GM23248 (cell line): ENCODE measurements at regions not wholly inside any gene's neighbourhood (a gene's known extent, or its start where the extent isn't known, plus 50 kb on each side); places are given as distances from the start of the nearest gene placed in this dataset.

Source experiments
- EZH2 ChIP-seq: fragments of 200-600 bp; sonication (generic); IDR thresholded peaks from 2 replicates; pipeline ENCODE4 v1.6.1; 2018; ENCODE audit warnings: antibody characterized with exemption, mild to moderate bottlenecking; ENCODE audit not compliant: insufficient read depth, poor library complexity, severe bottlenecking
- EZH2phosphoT487 ChIP-seq: fragments of 200-600 bp; sonication (generic); IDR thresholded peaks from 2 replicates; pipeline ENCODE4 v1.6.1; 2018; ENCODE audit warnings: antibody characterized with exemption, moderate library complexity, mild to moderate bottlenecking, low read depth; ENCODE audit not compliant: insufficient read depth

- TF ChIP-seq EZH2phosphoT487 (no peak), EZH2 (no peak)
These were observed 149.4 kb upstream of the MRPS30 start for GRCh38 chr5:44659334-44659733.
